Activated T-cell treated with anti-CD3 and anti-CD28 coated beads, Interleukin-2, amount 50 U/mL, for 48 hours (primary cell): ENCODE measurements at regions not wholly inside any gene's neighbourhood (a gene's known extent, or its start where the extent isn't known, plus 50 kb on each side); places are given as distances from the start of the nearest gene placed in this dataset.

ENCODE experiments used
- DNase-seq, 2 experiments: peaks; one replicate each; pipeline ENCODE4 v3.0.0-alpha.2; 2020

DNA sequence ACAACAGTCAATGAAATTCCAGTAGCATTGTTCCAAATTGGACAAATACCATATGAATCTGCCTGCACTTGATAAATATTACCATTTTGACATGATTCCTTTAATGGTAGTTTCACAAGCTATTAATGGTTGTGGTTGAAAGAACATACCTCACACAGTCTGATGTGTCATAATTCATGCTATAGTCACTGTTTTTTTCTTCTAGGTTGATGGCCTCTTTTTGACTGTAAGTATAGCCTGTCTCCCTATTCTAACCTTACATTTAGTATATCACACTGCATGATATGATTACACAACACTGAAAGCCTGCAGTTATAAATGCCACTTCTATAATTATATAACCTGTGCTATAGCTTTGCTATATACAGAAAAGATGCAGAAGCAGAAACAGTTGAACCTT lies 834.1 kb downstream of the NSUN3 start:
- DNase-seq, result no peak

DNA sequence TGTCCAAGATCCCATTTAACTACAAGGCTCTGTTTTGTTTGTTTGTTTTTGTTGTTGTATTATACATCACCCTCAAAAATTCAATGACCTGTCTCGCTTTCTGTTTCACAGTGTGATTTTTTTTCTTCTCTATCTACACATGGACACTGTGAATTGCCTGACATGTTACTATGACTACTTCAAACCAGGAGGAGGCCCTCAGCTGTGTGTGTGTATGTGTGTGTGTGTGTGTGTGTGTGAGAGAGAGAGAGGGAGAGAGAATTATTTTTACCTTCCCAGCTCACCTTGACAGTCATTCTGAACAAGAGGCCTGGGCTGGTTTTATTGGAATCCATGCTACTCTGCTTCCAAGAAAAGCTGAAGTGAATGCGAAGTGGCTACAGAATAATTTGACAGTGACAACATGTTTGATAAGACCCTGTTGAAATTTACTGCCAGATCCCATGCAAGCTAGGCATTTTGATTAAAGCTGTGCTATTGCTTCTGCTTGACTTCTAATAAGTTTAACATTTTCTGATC lies 841.4 kb downstream of the NSUN3 start:
- no peak for DNase-seq

DNA sequence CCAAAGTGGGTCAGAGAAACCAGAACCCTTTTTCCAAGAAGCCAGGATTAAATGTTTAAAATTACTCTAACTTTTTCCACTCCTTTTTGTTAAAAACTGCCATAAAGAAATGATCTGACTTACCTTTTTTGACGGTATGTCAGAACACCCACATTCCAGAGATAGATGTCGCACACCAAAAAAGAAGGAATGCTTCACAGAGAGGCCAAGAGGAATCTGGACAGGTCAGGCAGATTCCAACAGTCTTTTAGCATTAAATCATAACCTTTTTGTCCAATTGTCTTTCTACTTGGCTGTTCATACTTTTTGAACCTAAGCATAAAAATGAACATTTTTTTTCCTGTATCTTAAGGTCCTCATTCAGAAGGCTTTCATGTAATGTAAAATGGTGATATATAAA lies 846.9 kb downstream of the NSUN3 start:
- no peak for DNase-seq

DNA sequence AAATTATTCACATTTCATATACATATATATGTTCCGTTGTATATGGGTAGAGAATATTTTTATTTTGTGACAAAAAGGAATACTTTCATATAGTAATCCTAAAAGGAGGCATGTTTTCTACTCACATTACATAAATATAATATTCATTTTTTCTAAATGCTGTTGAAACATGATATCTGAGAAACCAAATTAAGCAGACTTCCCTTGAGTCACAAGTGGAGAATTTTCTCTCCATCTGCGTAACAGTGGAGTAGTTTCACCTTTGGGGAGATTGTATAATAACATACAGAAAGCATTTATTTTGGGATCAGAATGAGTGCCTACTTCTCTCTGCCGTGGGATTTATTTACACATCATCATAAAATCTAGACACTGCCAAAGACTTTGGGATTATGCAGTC lies 849.8 kb downstream of the NSUN3 start:
- no peak for DNase-seq

DNA sequence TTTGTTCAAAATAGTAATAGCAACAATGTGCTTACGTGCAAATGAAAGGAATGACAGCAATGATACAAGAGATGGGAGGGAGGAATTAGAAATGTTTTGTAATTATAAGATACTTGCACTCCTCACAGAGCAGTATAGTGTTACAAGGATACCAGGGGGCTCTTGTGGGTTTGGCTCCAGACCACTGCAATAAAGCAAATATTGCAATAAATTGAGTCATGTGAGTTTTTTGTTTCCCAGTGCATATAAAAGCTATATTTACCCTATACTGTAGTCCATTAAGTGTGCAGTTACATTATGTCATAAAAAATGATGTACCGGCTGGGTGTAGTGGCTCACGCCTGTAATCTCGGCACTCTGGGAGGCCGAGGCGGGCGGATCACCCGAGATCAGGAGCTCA lies 864.3 kb downstream of the NSUN3 start:
- no peak for DNase-seq

DNA sequence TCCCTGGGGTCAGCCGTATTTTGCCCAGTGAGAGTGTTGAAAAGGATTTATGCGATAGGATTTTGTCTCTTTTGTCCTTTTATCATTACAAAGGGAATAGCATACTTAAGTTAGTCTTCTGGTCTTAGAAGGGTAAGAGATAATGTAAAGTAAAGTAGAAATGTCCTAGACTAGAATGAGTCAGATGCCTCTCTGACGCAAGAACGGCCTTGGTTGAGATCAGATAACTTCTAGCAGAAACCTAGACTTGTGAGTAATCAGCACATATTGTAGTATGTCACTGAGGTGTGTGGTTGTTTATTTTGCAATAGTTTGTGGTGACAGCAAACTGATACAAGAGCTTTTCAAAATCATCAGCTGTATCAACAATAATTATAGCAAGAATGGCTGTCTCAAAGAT lies 866.1 kb downstream of the NSUN3 start:
- DNase-seq, result no peak

DNA sequence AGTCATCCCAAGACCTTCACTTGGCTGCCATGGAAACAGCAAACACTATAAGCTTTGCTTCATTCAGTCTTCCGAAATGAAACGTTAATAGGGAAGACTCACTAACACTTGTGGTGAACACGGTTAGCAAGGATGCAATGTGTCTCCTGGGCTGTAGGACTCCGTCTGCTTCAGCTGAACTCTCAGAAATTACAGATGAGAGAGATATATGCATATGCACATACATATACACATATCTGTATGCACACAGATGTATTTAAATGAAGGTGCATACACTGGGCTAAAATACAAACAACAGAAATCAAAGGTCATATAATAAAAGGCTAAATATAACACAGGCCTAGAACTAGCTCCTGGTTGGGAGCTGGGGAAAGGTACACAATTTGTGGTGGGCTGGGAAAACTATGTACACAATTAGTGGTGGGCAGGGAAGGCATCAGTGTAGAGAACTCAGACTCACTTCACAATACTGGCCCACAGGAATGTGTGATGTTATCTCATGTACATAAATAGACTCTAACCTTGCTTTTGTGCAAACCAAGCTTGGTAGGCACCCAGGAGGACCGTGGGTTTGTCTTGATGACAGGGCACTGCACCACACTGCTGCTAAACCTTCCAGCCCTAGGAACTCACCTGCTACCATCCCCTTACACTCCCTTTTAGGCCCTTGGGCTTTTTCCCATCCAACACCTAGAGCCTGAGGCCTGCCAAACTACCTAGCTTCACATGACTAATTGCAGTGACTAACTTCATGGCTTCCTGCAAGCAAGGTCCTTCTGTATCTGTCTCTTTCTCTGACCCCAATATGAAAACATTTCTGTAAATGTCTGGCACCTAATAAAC lies 873.1 kb downstream of the NSUN3 start:
- no peak for DNase-seq

DNA sequence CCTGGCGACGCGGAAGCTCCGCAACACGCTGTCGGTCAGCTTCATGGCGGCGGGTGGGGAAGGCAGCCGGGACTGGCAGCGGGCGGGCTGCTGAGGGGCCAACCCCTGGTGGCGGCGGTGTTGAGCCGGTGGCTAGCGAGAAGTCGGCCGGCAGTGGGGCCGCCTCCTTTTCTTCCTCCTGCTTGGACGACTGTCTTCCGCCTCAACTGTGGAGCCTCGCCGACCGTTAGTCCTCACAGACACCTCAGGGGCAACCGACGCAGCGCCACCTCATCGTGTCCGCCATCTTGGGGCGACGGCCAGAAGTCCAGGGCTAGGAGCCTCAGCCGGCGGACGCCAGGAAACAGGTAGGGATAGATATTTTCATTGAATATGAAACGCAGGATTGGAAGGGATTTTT lies 875.1 kb downstream of the NSUN3 start:
- no peak for DNase-seq

DNA sequence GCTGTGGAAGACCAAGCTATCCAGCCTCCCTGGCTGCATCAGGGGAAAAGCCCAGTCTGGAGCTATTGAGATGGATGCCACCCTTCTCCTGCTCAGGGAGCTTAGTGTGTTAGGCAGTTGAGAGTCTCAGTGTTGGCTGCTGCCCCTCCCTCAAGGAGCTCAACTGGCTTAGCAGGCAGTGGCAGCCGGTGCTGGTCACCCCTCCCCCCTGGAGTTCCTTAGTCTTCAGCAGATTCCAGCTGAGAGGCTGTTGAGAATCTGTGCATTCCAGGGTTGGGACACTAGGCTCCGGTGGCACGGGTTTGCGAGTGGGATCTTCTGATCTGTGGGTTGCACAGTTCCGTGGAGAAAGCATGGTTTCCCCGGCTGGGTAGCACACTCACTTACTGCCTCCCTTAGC lies 883.8 kb downstream of the NSUN3 start:
- no peak for DNase-seq

DNA sequence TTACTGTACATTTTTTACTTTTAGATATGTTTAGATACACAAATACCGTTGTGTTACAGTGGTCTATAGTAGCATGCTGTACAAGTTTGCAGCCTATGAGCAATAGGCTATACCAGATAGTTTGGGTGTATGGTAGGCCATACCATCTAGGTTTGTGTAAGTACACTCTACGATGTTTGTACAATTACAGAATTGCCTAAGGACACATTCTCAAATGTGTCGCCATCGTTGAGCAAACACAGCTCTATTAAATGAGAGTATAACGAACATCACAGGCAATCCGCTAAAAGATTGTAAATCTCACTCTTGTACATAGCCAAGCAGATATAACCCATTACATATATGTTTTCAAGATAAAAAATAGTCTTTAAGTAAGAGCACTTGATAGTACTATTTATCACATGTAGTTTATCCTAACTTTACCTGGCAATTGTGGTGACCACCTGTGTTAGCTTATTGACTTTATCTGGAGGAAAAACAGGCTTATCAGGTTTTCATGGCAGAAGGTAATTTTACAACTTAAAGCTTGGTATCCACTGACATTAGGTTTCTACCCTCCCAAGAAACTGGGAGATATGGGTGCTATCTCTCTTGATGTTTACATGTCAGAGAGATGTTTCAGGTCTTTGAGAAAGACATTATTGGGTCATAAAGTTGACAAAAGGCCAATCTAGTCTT lies 898.7 kb downstream of the NSUN3 start:
- DNase-seq, result no peak

DNA sequence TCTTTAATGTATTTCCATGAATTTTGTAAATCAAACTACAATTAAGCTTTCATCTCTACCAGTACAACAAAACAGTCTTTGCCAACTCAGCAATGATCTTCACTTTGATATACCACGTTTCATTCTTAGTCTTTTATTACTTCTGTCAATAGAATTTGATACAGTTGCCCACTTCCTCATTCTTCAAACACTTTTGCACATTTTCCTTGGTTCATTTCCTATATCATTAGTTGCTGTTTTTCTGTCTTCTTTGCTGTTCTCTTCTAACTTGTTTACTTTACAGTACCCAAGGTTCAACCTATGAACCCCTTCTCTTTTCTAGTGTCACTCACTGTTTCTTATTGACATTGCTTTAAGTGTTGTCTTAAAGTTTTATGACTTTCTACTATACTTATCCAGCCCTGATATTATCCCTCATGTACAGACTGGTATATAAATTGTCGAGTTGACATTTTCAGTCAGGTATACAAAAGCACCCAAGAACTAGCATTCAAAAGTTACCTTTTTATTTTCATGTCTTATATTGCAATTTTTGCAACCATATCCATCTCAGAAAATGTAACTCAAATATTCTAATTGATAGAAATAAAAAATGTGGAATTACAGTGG lies 903.1 kb downstream of the NSUN3 start:
- DNase-seq, result no peak

DNA sequence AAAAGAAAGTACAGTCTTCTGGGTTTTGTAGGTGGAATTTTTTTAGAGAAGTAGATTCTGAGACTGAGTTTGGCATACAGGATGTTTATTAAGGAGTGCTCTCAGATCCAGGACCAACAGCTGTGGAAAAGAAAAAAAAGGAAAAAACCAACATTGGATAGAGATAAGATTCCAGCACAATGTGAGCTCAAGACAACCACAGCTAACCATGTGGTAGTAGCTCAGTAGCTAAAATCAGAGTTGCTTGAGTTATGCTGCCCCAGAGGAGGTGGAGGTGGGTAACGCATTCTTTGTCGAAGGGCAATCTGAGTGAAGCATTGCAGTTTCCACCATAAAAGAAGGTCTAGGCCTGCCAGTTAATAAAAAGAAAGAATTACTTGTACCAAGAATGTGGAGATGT lies 904.3 kb downstream of the NSUN3 start:
- no peak for DNase-seq

DNA sequence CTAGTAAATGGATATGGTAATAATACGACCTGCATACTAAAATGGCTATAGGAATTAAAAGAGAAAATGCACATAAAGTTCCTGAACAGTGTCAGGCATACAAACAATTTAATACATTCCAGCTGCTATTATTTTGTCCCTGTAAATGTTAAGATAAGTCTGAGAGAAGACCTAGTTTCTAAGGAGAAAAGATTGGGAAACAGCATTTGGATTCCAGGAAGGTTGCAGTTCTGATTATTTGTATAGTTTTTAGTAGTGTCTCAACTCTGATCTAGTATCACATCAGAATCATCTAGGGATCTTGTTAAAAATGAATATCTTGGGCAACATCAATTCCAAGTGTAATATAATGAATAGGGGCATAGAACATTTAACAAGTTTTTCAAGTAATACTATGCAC lies 905.7 kb downstream of the NSUN3 start:
- no peak for DNase-seq

DNA sequence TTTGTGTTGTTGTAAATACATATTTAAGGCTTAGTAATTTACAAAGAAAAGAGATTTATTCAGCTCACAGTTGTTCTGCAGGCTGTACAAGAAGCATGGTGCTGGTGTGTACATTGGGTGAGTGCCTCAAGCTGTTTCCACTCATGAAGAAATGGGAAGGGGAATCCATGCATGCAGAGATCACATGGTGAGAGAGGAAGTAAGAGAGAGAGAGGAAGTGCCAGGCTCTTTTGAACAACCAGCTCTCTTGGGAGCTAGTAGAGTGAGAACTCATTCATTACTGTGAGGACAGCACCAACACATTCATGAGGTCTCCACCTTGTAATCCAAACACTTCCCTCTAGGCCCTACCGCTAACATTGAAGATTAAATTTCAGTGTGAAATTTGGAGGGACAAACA lies 909.2 kb downstream of the NSUN3 start:
- DNase-seq, result no peak

DNA sequence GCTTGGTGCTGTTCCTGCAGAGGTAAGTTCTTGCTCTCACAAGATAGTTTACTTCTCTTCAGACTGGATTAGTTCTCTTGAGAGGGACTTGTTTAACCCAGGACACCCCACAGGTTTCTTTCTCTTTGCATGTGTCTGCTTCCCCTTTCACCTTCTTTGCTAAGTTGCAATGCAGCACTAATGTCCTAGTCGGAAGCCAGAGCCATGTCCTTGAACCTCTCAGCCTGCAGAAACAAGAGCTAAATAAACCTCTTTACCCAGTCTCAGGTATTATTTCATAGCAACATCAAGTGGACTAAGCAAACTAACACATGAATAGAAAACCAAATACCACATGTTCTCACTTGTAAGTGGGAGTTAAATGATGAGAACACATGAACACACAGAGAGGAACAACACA lies 915.2 kb downstream of the NSUN3 start:
- no peak for DNase-seq

DNA sequence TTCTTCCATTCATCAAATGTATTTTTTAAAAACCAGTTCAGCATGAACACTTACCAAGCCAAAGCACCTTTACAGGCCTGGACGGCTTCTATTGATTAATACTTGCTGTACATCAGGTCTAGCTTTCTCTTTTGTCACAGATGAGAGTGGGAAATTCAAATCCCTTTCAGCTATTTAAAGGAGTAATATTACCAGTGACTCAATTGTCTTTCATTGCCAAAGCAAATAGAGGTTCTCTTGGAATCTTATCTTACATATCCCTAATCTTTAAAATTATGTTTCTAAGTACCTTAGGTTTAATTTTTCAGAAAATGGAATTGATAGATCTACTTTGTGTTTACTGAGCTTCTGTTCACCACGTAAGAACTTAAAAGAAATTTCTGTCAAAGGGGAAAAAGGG lies 922.9 kb downstream of the NSUN3 start:
- DNase-seq, result no peak

DNA sequence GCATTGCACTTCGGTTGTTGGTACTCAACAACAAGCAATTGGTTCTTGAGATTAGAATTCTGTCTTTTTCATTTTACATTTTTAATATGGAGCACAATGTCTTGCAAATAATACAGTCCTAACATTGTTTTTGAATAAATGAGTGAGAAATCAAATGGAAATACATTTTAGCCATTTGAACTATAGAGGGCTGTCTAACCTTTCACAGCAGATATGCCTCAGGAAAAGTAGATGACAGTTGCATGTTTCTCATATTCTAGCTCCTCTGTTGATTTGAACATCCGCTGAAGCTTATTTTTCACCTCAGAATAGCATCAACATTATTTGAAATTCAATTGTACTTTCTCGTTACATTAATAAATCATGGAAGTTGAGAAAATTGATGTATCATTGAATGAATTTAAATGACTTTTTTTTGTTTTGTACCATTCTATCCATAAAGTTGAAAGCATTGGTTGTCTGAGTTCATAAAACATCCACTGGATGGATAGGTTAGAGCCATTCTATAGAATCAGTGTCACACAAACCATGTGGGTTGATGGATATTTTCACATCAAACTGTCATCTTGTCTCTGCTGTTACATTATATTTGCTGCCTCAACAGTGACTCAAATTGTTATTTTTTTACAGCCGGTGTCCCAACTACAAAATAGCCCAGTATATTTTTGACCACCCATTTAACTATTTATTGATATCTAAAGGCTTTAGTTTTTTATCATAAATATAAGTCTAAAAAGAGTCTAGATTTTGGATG lies 928.3 kb downstream of the NSUN3 start:
- DNase-seq, result no peak

DNA sequence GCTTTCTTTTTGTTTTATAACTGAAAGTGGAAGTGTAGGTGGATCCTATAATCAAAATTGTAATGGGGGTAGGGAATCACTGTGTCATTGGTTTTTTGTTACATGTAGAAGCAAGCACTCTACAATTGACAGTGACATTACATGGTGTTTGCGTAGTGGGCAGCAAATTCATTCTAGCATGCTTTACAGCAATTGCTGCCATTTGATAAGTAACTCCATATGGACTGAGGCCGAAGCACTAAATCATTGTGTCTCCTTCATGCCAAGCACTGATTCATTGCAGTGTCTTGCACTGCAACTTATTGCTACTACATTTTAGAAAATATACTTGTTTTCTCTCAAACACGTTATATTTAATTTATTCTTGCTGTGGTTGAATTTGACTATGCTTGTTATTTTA lies 933.9 kb downstream of the NSUN3 start:
- no peak for DNase-seq

DNA sequence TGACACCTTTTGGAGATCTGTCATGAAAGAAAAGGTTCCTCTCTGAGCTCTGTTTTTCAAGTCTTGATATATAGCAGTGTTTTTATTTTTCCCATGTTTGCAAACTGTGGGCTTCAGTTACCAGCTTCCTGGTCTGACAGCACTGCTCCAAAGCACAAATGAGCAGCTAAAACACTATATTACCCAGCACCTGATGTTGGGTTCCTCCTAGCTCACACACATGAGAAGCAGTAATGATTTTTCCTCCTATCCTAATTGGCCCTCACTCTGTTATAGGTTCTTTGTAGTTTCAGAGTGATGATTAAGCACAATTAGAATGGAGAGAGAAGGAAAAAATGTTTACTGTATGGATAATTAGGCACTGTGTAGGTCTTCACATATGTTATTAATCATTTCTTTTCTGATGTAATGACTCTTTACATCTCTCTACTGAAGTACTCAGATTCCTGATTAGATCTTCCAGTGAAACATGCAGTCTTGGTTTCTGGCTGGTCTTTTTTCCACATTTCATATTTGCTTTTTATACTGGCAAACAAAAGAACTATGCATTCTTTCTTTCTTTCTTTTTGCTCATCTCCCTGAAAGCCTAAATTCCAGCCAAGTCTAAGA lies 939.7 kb downstream of the NSUN3 start:
- no peak for DNase-seq

DNA sequence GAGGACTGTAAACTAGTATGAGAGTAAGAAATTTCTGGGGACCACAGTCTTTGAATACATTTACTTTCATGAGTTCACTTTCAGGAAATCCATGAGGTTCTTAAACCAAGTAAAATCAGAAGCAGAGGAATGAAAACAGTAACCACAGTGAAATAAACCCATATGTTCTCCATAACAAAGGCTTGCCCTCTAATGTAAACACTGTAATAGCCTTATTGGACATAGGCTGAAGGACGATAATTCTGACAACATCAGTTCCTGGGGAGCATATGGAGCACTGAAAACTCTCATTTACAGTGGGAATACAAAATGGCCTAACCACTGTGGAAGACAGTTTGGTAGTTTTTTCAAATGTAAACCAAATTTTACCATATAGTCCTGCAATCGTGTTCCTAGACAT lies 965.8 kb downstream of the NSUN3 start:
- DNase-seq, result no peak

DNA sequence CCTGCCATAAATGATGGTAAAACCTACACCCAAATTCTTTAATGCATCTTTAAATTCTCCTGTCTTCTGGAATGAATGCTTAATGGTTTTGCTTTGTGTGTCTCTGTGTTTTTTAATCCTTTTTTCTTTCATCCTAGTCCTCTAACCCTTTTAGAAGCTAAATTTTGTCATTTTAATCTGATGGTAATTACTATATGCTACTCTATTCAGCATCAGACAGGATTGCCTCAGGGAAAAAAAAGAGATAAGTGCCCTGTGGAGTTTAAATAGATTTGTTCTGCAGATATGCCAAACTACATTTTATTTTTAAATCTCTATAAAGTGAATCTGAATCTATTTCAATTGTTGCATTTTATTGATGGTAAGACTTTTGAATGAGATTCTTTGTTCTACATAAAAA lies 966.8 kb downstream of the NSUN3 start:
- no peak for DNase-seq

DNA sequence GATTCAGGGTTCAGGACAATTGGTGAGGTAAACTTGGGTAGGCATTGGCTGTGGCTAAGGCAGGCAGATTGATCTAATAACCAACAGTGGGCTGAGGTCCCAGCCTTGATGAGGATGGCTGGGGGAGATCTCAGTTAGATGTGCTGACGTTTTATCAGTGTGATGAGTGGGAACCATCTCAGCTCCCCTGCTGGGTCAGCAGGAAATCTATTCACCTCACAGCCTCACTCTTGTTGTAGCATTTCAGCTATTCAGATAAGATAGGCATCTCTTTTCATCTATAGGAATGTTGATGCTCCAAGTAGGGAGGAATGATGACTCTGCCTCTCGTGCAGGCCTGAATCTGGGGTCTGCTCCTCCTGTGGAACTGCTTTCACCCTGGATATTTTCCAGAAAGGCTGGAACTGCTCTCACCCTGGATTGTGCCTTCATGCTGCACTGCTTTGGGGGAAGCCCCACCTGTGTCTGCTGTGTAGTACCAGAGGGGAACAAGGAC lies 973.7 kb downstream of the NSUN3 start:
- no peak for DNase-seq

DNA sequence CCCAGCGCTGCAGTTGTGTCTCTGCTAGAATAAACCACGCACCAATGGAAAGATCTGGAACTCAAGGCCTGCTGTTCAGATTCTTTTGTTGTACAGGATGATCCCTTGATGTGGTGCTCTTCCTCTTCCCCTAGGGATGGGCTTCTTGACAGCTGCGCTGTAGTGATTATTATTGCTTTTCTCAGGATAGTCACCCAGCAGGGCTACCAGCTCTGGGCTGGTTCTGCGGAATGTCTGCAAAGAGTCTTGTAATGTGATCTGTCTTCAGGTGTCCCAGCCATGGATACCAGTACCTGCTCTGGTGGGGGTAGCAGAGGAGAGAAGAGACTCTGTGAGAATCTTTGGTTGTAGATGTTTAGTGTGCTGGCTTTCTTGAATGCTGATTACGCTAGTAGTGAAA lies 974.2 kb downstream of the NSUN3 start:
- no peak for DNase-seq
